WTC11 (cell line): ENCODE measurements at regions not wholly inside any gene's neighbourhood (a gene's known extent, or its start where the extent isn't known, plus 50 kb on each side); places are given as distances from the start of the nearest gene placed in this dataset.
A peak's percentile ranks its signal among the peaks of the same experiment; 100 is the strongest.

Experiments used
- CTCF ChIP-seq: fragments of 200-600 bp; IDR thresholded peaks from 2 replicates; pipeline ENCODE4 v1.8.0; 2022; ENCODE audit warnings: antibody characterized with exemption
- ESRRA ChIP-seq: sonication (generic); formaldehyde crosslinking; IDR thresholded peaks from 2 replicates; pipeline ENCODE4 v1.8.1; 2022; ENCODE audit warnings: mild to moderate bottlenecking, missing genetic modification reagents, borderline replicate concordance
- KAT7 ChIP-seq: sonication (generic); formaldehyde crosslinking; IDR thresholded peaks from 2 replicates; pipeline ENCODE4 v1.8.1; 2023; ENCODE audit warnings: missing genetic modification reagents, mild to moderate bottlenecking, borderline replicate concordance
- MAX ChIP-seq: sonication (generic); formaldehyde crosslinking; IDR thresholded peaks from 2 replicates; pipeline ENCODE4 v1.8.0; 2022; ENCODE audit warnings: mild to moderate bottlenecking, missing genetic modification reagents
- MLX ChIP-seq: sonication (generic); formaldehyde crosslinking; IDR thresholded peaks from 2 replicates; pipeline ENCODE4 v1.8.1; 2023; ENCODE audit warnings: mild to moderate bottlenecking, missing genetic modification reagents, moderate library complexity
- NR3C1 ChIP-seq: sonication (generic); formaldehyde crosslinking; conservative IDR thresholded peaks from 2 replicates; pipeline ENCODE4 v1.8.1; 2023; ENCODE audit warnings: low read depth, mild to moderate bottlenecking, missing genetic modification reagents
- PREB ChIP-seq: sonication (generic); formaldehyde crosslinking; IDR thresholded peaks from 2 replicates; pipeline ENCODE4 v1.8.1; 2022; ENCODE audit warnings: mild to moderate bottlenecking, missing genetic modification reagents, moderate library complexity, borderline replicate concordance
- RORB ChIP-seq: fragments of 250-450 bp; sonication (Bioruptor Pico); IDR thresholded peaks from 2 replicates; pipeline ENCODE4 v1.9.0; 2021; ENCODE audit warnings: mild to moderate bottlenecking
- SMAD3 ChIP-seq: sonication (generic); formaldehyde crosslinking; IDR thresholded peaks from 2 replicates; pipeline ENCODE4 v1.8.0; 2022; ENCODE audit warnings: missing genetic modification reagents, mild to moderate bottlenecking, borderline replicate concordance
- USF2 ChIP-seq: sonication (generic); formaldehyde crosslinking; IDR thresholded peaks from 2 replicates; pipeline ENCODE4 v1.8.1; 2023; ENCODE audit warnings: mild to moderate bottlenecking, missing genetic modification reagents, moderate library complexity
- ZNF396 ChIP-seq: fragments of 250-450 bp; sonication (Bioruptor Pico); IDR thresholded peaks from 2 replicates; pipeline ENCODE4 v1.8.0; 2021; ENCODE audit warnings: mild to moderate bottlenecking, moderate library complexity, borderline replicate concordance
- TF ChIP-seq, protein P1 (sequence below): sonication (generic); formaldehyde crosslinking; IDR thresholded peaks from 2 replicates; pipeline ENCODE4 v1.8.1; 2023; ENCODE audit warnings: mild to moderate bottlenecking, missing genetic modification reagents

GRCh38 chr4:161252520-161253141, 911.2 kb downstream of the FSTL5 start:
- TF ChIP-seq CTCF (peak; percentile 56), ZNF396 (no peak), USF2 (CRISPR knock-in tag) (no peak), PREB (CRISPR knock-in tag) (no peak), MAX (no peak), RORB (CRISPR knock-in tag) (no peak), KAT7 (CRISPR knock-in tag) (no peak), ESRRA (CRISPR knock-in tag) (no peak), SMAD3 (CRISPR knock-in tag) (no peak), NR3C1 (no peak), MLX (CRISPR knock-in tag) (no peak)
- TF ChIP-seq, protein P1, sequence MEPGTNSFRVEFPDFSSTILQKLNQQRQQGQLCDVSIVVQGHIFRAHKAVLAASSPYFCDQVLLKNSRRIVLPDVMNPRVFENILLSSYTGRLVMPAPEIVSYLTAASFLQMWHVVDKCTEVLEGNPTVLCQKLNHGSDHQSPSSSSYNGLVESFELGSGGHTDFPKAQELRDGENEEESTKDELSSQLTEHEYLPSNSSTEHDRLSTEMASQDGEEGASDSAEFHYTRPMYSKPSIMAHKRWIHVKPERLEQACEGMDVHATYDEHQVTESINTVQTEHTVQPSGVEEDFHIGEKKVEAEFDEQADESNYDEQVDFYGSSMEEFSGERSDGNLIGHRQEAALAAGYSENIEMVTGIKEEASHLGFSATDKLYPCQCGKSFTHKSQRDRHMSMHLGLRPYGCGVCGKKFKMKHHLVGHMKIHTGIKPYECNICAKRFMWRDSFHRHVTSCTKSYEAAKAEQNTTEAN = no peak
